HepG2 (cell line): ENCODE measurements at regions not wholly inside any gene's neighbourhood (a gene's known extent, or its start where the extent isn't known, plus 50 kb on each side); places are given as distances from the start of the nearest gene placed in this dataset.

ENCODE experiments used
- ATAC-seq: fragments of 200-7000 bp; cut with Tn5 transposase; 3 replicates; pipeline ENCODE4 v1.9.1; 2020; ENCODE audit warnings: mild to moderate bottlenecking, moderate library complexity
- BruUV-seq: library from RNA; stranded (reverse); fragments of 400-500 nt; replicated peaks from 2 replicates; lab custom pipeline; 2021; lab: Mats Ljungman, UMichigan
- CTCF ChIA-PET: fragments of 300-600 bp; formaldehyde crosslinking; extraction: SDS; loops from one replicate; lab custom pipeline; 2021; ENCODE audit warnings: low total read pairs, inconsistent platforms, low intra/inter-chr PET ratio; lab: Yijun Ruan, JAX
- POLR2A ChIA-PET: fragments of 350-600 bp; sonication (Branson Sonifier 250); formaldehyde crosslinking; loops from one replicate; lab custom pipeline; 2020; ENCODE audit warnings: antibody characterized with exemption, inconsistent platforms; lab: Yijun Ruan, JAX
- DNase-seq: peaks from one replicate; pipeline ENCODE4 v3.0.0-alpha.2; 2015; ENCODE audit warnings: low spot score
- FAIRE-seq: peaks from 3 replicates; lab custom pipeline; 2011; peaks lifted over from hg19 to GRCh38; lab: Jason Lieb, UNC
- H2AFZ ChIP-seq: one replicate; pipeline ENCODE4 v1.6.1; 2011; ENCODE audit warnings: low read length, inconsistent platforms
- H3K27ac ChIP-seq: fragments of 300-600 bp; 3 replicates; pipeline ENCODE4 v1.8.0; 2011; ENCODE audit warnings: mixed run types, mild to moderate bottlenecking, mixed read lengths, low read length, inconsistent platforms; ENCODE audit not compliant: insufficient read depth; ENCODE audit errors: extremely low read length
- H3K27me3 ChIP-seq, 2 experiments: fragments of 200-600 bp in 1 of 2; 2 replicates in 1 of 2; 3 replicates in 1 of 2; pipeline versions ENCODE4 v1.6.0 to v1.8.0; 2011; ENCODE audit warnings: low read length in 2 of 2, mild to moderate bottlenecking in 2 of 2, moderate library complexity in 2 of 2, inconsistent platforms in 1 of 2; ENCODE audit not compliant: insufficient read depth in 2 of 2, control insufficient read depth in 1 of 2
- H3K36me3 ChIP-seq, 2 experiments: fragments of 200-600 bp in 1 of 2; replicated peaks in 1 of 2; 2 replicates in 1 of 2; 3 replicates in 1 of 2; pipeline versions ENCODE4 v1.5.1 to v1.8.0; 2011; ENCODE audit warnings: low read length in 2 of 2, inconsistent platforms in 1 of 2; ENCODE audit not compliant: insufficient read depth in 2 of 2, control insufficient read depth in 1 of 2
- H3K4me1 ChIP-seq: 2 replicates; pipeline ENCODE4 v1.5.1; 2012; ENCODE audit warnings: low read length, inconsistent platforms; ENCODE audit not compliant: insufficient read depth
- H3K4me2 ChIP-seq: 2 replicates; pipeline ENCODE4 v1.6.0; 2011; ENCODE audit warnings: low read depth, low read length, inconsistent platforms
- H3K4me3 ChIP-seq, 3 experiments: fragments of 200-600 bp in 1 of 3; sonication (generic), shearing (Covaris generic) in 1 of 3; replicated peaks in 1 of 3; 2 replicates each; pipeline ENCODE4 v1.5.1; 2011 to 2016; ENCODE audit warnings: low read length in 3 of 3, inconsistent platforms in 2 of 3, low read depth in 2 of 3, mild to moderate bottlenecking in 2 of 3, control low read depth in 1 of 3, mixed read lengths in 1 of 3; ENCODE audit not compliant: insufficient read depth in 1 of 3
- H3K79me2 ChIP-seq: one replicate; pipeline ENCODE4 v1.6.1; 2011; ENCODE audit warnings: low read length, inconsistent platforms; ENCODE audit not compliant: insufficient read depth
- H3K9ac ChIP-seq: 2 replicates; pipeline ENCODE4 v1.6.0; 2011; ENCODE audit warnings: mild to moderate bottlenecking, low read depth, low read length, inconsistent platforms; ENCODE audit not compliant: insufficient read depth
- H3K9me3 ChIP-seq: 2 replicates; pipeline ENCODE4 v1.5.1; 2012; ENCODE audit warnings: mild to moderate bottlenecking, low read length
- H4K20me1 ChIP-seq: 2 replicates; pipeline ENCODE4 v1.6.0; 2011; ENCODE audit warnings: inconsistent platforms, mild to moderate bottlenecking, low read length, moderate library complexity; ENCODE audit not compliant: insufficient read depth
- CEBPB ChIP-seq: IDR thresholded peaks from 2 replicates; pipeline ENCODE4 v1.6.1; 2011; ENCODE audit warnings: low read depth, low read length, improper control_type of control experiment, borderline replicate concordance
- HOXA5 ChIP-seq: sonication (generic); formaldehyde crosslinking; IDR thresholded peaks from 2 replicates; pipeline ENCODE4 v1.4.0; 2020; ENCODE audit warnings: missing genetic modification reagents
- NFKB2 ChIP-seq: sonication (generic); formaldehyde crosslinking; IDR thresholded peaks from 2 replicates; pipeline ENCODE4 v1.4.0; 2020; ENCODE audit warnings: missing genetic modification reagents, borderline replicate concordance
- REST ChIP-seq, 2 experiments: IDR thresholded peaks; 2 replicates each; pipeline ENCODE4 v1.6.1; 2011 to 2012; ENCODE audit warnings: low read length in 2 of 2, borderline replicate concordance in 1 of 2, low read depth in 1 of 2, mild to moderate bottlenecking in 1 of 2, moderate library complexity in 1 of 2
- SRSF1 ChIP-seq: fragments of 200-400 bp; formaldehyde crosslinking; optimal IDR thresholded peaks from 2 replicates; pipeline ENCODE3; 2017; ENCODE audit warnings: mild to moderate bottlenecking, low read depth, low read length, moderate library complexity
- ZNF468 ChIP-seq: sonication (generic); formaldehyde crosslinking; IDR thresholded peaks from 2 replicates; pipeline ENCODE4 v1.8.0; 2022; ENCODE audit warnings: mild to moderate bottlenecking, moderate library complexity, missing genetic modification reagents
- WGBS: methylation state at CpG from one replicate; pipeline ENCODE4 v1.1.6; 2017; ENCODE audit warnings: low lambda C conversion rate; 5-methylcytosine and 5-hydroxymethylcytosine counted together
- in situ Hi-C: cut with HindIII; loops from 2 replicates; pipeline ENCODE4 v1.10.0; 2017; ENCODE audit warnings: low pct_unique_long_range_greater_than_20kb; ENCODE audit not compliant: extremely low pct_ligation_motif_present
- intact Hi-C: fragments of 100-400 bp; cut with micrococcal nuclease; formaldehyde crosslinking; loops from one replicate; pipeline ENCODE4 v1.10.0; 2022; ENCODE audit not compliant: unreplicated experiment
- TF ChIP-seq, protein P1 (sequence below): IDR thresholded peaks from 2 replicates; pipeline ENCODE4 v1.6.1; 2016; ENCODE audit warnings: low read depth

DNA sequence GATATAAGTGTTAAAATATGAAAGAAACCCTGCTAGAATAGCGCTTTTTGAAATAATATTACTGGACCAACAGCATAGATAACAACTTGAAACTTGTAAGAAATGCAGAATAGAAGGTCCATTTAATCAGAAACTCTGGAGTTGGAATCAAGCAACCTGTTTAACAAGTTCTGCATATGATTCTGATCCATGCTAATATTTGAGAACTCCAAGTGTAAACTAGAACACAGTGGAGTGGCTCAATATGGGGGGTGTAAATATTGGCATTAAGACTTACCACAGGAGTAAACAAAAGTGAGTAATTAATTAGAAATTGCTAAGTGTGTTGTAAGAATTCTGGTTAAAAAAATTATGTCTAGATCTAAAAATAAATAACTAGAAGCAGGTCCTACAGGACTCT is 151.2 kb downstream of the SLITRK1 start:
- in situ Hi-C loops = no loop called here
- POLR2A ChIA-PET = no interaction called here
- H2AFZ ChIP-seq = no peak overlapping the region
- CTCF ChIA-PET = no interaction called here
- intact Hi-C loops = no loop called here
- no peaks in the 10 kb centered on the region for H3K4me1 ChIP-seq
- ATAC-seq (no peak), FAIRE-seq (no peak), DNase-seq (no peak)
- TF ChIP-seq ZNF468 (CRISPR knock-in tag) = no peak
- TF ChIP-seq HOXA5 (CRISPR knock-in tag) = no peak
- no peak for TF ChIP-seq NFKB2 (CRISPR knock-in tag)
- H3K27me3 ChIP-seq = no peaks in the 10 kb centered on the region
- no TSS peak for BruUV-seq
- H4K20me1 ChIP-seq = no peaks in the 10 kb centered on the region
- WGBS = 0% methylated on average over 1 of the region's 1 CpG
- no peak overlapping the region for H3K27ac ChIP-seq
- H3K79me2 ChIP-seq = no peaks in the 10 kb centered on the region
- H3K36me3 ChIP-seq = no peaks in the 10 kb centered on the region
- no peak overlapping the region for H3K4me2 ChIP-seq
- H3K9me3 ChIP-seq = no peaks in the 10 kb centered on the region
- H3K4me3 ChIP-seq = no peak overlapping the region
- no peak overlapping the region for H3K9ac ChIP-seq

DNA sequence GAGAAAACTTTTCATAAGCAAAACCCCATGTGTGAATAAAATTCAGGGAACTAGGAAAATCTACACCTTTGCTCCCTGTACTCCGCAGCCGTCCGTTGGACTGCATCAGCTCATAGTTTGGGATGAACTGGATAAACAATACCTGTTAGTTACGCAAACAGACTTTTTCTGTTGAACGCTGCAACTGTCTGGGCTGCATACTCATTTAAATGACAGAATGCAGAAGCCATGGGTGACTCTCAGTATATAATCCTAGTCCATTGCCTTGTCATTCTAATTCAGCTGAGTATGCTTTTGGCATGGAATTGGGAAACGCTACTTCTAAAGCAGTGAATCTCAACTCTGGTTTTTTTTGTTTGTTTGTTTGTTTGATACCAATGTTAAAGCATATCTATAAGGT is 151.6 kb downstream of the SLITRK1 start:
- DNase-seq = no peak
- Histone ChIP-seq H3K9ac (no peak overlapping the region), H3K27me3 (no peaks in the 10 kb centered on the region), H3K36me3 (no peaks in the 10 kb centered on the region), H3K9me3 (no peaks in the 10 kb centered on the region), H3K79me2 (no peaks in the 10 kb centered on the region), H3K4me1 (no peaks in the 10 kb centered on the region), H2AFZ (no peak overlapping the region), H4K20me1 (no peaks in the 10 kb centered on the region), H3K27ac (no peak overlapping the region), H3K4me3 (no peak overlapping the region), H3K4me2 (no peak overlapping the region)
- no peak for TF ChIP-seq SRSF1
- TF ChIP-seq, protein P1, sequence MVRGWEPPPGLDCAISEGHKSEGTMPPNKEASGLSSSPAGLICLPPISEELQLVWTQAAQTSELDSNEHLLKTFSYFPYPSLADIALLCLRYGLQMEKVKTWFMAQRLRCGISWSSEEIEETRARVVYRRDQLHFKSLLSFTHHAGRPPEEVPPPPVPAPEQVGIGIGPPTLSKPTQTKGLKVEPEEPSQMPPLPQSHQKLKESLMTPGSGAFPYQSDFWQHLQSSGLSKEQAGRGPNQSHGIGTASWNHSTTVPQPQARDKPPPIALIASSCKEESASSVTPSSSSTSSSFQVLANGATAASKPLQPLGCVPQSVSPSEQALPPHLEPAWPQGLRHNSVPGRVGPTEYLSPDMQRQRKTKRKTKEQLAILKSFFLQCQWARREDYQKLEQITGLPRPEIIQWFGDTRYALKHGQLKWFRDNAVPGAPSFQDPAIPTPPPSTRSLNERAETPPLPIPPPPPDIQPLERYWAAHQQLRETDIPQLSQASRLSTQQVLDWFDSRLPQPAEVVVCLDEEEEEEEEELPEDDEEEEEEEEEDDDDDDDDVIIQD = no peak
- TF ChIP-seq CEBPB = no peak
- no peak for TF ChIP-seq REST (IDR thresholded peaks at IDR 0.05; ENCODE audit: borderline replicate concordance in 1 of 2, low read depth in 1 of 2, low read length in 2 of 2)
- BruUV-seq = no TSS peak
- in situ Hi-C loops (no loop called here), intact Hi-C loops (no loop called here)
- POLR2A ChIA-PET = no interaction called here
- CTCF ChIA-PET = no interaction called here
- FAIRE-seq = no peak
- WGBS = 8% methylated on average over 6 of the region's 6 CpGs
- no peak for ATAC-seq
